Uterus (tissue), 2 donors: ENCODE measurements at regions not wholly inside any gene's neighbourhood (a gene's known extent, or its start where the extent isn't known, plus 50 kb on each side); places are given as distances from the start of the nearest gene placed in this dataset.

Experiments
- POLR2A ChIP-seq, 2 donors: fragments of 450-650 bp; IDR thresholded peaks; one replicate each; pipeline ENCODE4 v1.6.1; 2016; ENCODE audit warnings: antibody characterized with exemption in 2 of 2, mild to moderate bottlenecking in 1 of 2, moderate library complexity in 1 of 2
- TF ChIP-seq, protein P1 (sequence below), 4 experiments: fragments of 200-600 bp in 2 of 4; fragments of 450-650 bp in 2 of 4; sonication (generic) in 2 of 4; IDR thresholded peaks; one replicate each; pipeline ENCODE4 v1.5.1; 2016 to 2019; ENCODE audit warnings: antibody characterized with exemption in 4 of 4, mild to moderate bottlenecking in 2 of 4, moderate library complexity in 1 of 4

DNA sequence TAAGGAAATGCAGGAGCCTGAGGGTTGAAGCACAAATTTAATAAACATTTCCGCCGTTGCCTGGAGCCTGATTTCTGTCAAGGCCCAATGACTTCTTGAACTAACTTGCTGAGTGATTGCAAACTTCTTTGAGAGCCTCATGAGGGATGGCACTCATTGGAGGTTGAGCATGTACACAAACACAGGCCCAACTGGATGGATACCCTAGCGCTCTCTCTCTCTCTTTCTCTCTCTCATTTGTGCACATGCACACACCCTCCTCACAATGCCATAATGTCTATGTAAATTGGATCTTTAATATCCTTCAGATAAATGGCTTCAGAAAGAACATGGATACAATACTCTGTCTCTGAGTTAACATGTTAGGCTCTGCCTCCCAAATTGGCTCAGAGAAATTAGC is 597.7 kb upstream of the CADM1 start:
- TF ChIP-seq, protein P1, sequence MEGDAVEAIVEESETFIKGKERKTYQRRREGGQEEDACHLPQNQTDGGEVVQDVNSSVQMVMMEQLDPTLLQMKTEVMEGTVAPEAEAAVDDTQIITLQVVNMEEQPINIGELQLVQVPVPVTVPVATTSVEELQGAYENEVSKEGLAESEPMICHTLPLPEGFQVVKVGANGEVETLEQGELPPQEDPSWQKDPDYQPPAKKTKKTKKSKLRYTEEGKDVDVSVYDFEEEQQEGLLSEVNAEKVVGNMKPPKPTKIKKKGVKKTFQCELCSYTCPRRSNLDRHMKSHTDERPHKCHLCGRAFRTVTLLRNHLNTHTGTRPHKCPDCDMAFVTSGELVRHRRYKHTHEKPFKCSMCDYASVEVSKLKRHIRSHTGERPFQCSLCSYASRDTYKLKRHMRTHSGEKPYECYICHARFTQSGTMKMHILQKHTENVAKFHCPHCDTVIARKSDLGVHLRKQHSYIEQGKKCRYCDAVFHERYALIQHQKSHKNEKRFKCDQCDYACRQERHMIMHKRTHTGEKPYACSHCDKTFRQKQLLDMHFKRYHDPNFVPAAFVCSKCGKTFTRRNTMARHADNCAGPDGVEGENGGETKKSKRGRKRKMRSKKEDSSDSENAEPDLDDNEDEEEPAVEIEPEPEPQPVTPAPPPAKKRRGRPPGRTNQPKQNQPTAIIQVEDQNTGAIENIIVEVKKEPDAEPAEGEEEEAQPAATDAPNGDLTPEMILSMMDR (IDR thresholded peaks at IDR 0.05): no peak
- no peak for TF ChIP-seq POLR2A (IDR thresholded peaks at IDR 0.05)
